HCT116 (cell line): ENCODE measurements at regions not wholly inside any gene's neighbourhood (a gene's known extent, or its start where the extent isn't known, plus 50 kb on each side); places are given as distances from the start of the nearest gene placed in this dataset.

Experiments
- ATAC-seq: fragments of 200-7000 bp; cut with Tn5 transposase; 2 replicates; pipeline ENCODE4 v1.9.1; 2020; ENCODE audit warnings: mild to moderate bottlenecking, moderate library complexity
- BruUV-seq: library from RNA; stranded (reverse); fragments of 400-500 nt; replicated peaks from 2 replicates; lab custom pipeline; 2021; lab: Mats Ljungman, UMichigan
- CTCF ChIA-PET: fragments of 300-600 bp; sonication (Branson Sonifier 250); formaldehyde crosslinking; loops from one replicate; lab custom pipeline; 2021; ENCODE audit warnings: antibody characterized with exemption; lab: Charles Lee
- POLR2A ChIA-PET: fragments of 300-600, 350-600 bp; sonication (Branson Sonifier 250); formaldehyde crosslinking; loops from one replicate; lab custom pipeline; 2021; ENCODE audit warnings: antibody characterized with exemption; lab: Charles Lee
- RAD21 ChIA-PET, 2 experiments: fragments of 300-600 bp; sonication (Branson Sonifier 250); formaldehyde crosslinking; loops; one replicate each; lab custom pipeline; 2023; ENCODE audit warnings: low total read pairs in 2 of 2; ENCODE audit not compliant: uncharacterized antibody in 2 of 2, unreplicated experiment in 2 of 2, low non-redundant PET in 1 of 2; lab: Charles Lee
- DNase-seq: peaks from one replicate; pipeline ENCODE4 v3.0.0-alpha.2; 2010; ENCODE audit warnings: low read depth, low spot score
- H2AFZ ChIP-seq: fragments of 200-600 bp; shearing (Covaris generic), sonication (generic); 2 replicates; pipeline ENCODE4 v1.6.1; 2017; ENCODE audit warnings: low read depth, mixed run types, mixed read lengths, antibody characterized with exemption, low read length; ENCODE audit not compliant: poor library complexity, severe bottlenecking
- H3K27ac ChIP-seq: 2 replicates; pipeline ENCODE4 v1.5.1; 2012; ENCODE audit warnings: low read depth, low read length
- H3K27me3 ChIP-seq: fragments of 200-600 bp; sonication (generic); 2 replicates; pipeline ENCODE4 v1.6.1; 2016; ENCODE audit warnings: mixed run types, low read length, mixed read lengths; ENCODE audit not compliant: insufficient read depth
- H3K36me3 ChIP-seq, 2 experiments: fragments of 200-500 bp in 1 of 2; fragments of 200-600 bp in 1 of 2; sonication (Bioruptor generic) in 1 of 2; sonication (generic) in 1 of 2; 2 replicates each; pipeline versions ENCODE4 v1.5.1 to v1.6.1; 2014 to 2016; ENCODE audit warnings: low read length in 2 of 2, inconsistent platforms in 1 of 2, mixed read lengths in 1 of 2, mixed run types in 1 of 2; ENCODE audit not compliant: insufficient read depth in 2 of 2, control insufficient read depth in 1 of 2
- H3K4me1 ChIP-seq, 2 experiments: fragments of 200-600 bp in 1 of 2; sonication (generic) in 1 of 2; 2 replicates each; pipeline versions ENCODE4 v1.5.1 to v1.6.1; 2012 to 2017; ENCODE audit warnings: low read length in 2 of 2, inconsistent platforms in 1 of 2, mild to moderate bottlenecking in 1 of 2, mixed read lengths in 1 of 2, mixed run types in 1 of 2, moderate library complexity in 1 of 2; ENCODE audit not compliant: insufficient read depth in 2 of 2, control insufficient read depth in 1 of 2
- H3K4me2 ChIP-seq: fragments of 200-600 bp; sonication (generic); 2 replicates; pipeline ENCODE4 v1.6.1; 2017; ENCODE audit warnings: mixed run types, low read length, mixed read lengths
- H3K4me3 ChIP-seq, 2 experiments: fragments of 200-600 bp in 1 of 2; sonication (generic) in 1 of 2; replicated peaks in 1 of 2; 2 replicates each; pipeline ENCODE4 v1.5.1; 2011 to 2016; ENCODE audit warnings: low read length in 2 of 2, control low read depth in 1 of 2, low read depth in 1 of 2, mild to moderate bottlenecking in 1 of 2, mixed read lengths in 1 of 2, mixed run types in 1 of 2
- H3K79me2 ChIP-seq: fragments of 200-600 bp; sonication (generic); 2 replicates; pipeline ENCODE4 v1.6.1; 2017; ENCODE audit warnings: mild to moderate bottlenecking, mixed run types, low read length, moderate library complexity, mixed read lengths; ENCODE audit not compliant: insufficient read depth
- H3K9ac ChIP-seq: fragments of 200-600 bp; sonication (generic); 2 replicates; pipeline ENCODE4 v1.6.1; 2016; ENCODE audit warnings: low read length, mixed read lengths
- H3K9me2 ChIP-seq: fragments of 200-600 bp; sonication (generic), shearing (Covaris generic); 2 replicates; pipeline ENCODE4 v1.6.1; 2017; ENCODE audit warnings: mixed run types, mild to moderate bottlenecking, moderate library complexity; ENCODE audit not compliant: insufficient read depth
- H3K9me3 ChIP-seq, 2 experiments: fragments of 200-500 bp in 1 of 2; fragments of 200-600 bp in 1 of 2; sonication (Bioruptor generic) in 1 of 2; sonication (generic) in 1 of 2; 2 replicates each; pipeline ENCODE4 v1.6.1; 2014 to 2017; ENCODE audit warnings: low read length in 2 of 2, mixed read lengths in 2 of 2, inconsistent platforms in 1 of 2, low read depth in 1 of 2, mild to moderate bottlenecking in 1 of 2, mixed run types in 1 of 2, moderate library complexity in 1 of 2; ENCODE audit not compliant: control insufficient read depth in 1 of 2, insufficient read depth in 1 of 2
- H4K20me1 ChIP-seq: fragments of 200-600 bp; sonication (generic), shearing (Covaris generic); 2 replicates; pipeline ENCODE4 v1.6.1; 2017; ENCODE audit warnings: mixed run types, mild to moderate bottlenecking, moderate library complexity; ENCODE audit not compliant: insufficient read depth
- RAD21 ChIP-seq: IDR thresholded peaks from 2 replicates; pipeline ENCODE4 v1.6.1; 2012; ENCODE audit warnings: low read depth, mild to moderate bottlenecking
- intact Hi-C: fragments of 100-400 bp; cut with micrococcal nuclease; formaldehyde crosslinking; loops from 2 replicates; pipeline ENCODE4 v1.10.0; 2022
- TF ChIP-seq, protein P1 (sequence below): IDR thresholded peaks from 2 replicates; pipeline ENCODE4 v1.6.1; 2012; ENCODE audit warnings: low read depth

DNA sequence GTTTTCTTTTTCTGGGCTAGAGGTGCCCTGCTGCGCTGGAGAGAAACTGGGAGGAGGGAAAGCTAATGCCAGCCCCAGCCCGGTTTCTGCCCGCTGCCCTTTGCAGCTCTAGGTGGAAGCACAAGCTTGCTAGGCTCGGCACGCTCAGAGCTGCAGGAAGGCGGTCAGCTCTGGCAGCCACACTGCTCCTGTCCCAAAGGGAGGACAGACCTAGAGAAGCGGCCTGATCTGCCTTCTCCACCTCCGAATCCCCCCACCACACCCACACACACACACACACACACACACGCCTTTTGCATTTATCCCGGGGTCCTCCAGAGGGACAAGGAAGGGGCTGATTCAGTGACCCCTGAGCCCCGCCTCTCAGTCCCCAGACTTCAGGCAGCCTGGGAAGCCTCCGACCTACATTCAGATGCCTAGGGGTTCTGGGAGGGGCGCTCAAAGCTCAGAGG lies 418.1 kb downstream of the SOX9 start:
- no peak overlapping the region for H3K27ac ChIP-seq
- peaks cover 74% of the 10 kb centered on the region for H3K79me2 ChIP-seq
- no peak overlapping the region for H3K9ac ChIP-seq
- no peak for DNase-seq
- peaks cover 7 to 18% of the 10 kb centered on the region in 2 experiments for H3K4me1 ChIP-seq
- ATAC-seq, result no peak
- no TSS peak for BruUV-seq
- no peaks in the 10 kb centered on the region for H4K20me1 ChIP-seq
- no peak for TF ChIP-seq RAD21
- TF ChIP-seq, protein P1, sequence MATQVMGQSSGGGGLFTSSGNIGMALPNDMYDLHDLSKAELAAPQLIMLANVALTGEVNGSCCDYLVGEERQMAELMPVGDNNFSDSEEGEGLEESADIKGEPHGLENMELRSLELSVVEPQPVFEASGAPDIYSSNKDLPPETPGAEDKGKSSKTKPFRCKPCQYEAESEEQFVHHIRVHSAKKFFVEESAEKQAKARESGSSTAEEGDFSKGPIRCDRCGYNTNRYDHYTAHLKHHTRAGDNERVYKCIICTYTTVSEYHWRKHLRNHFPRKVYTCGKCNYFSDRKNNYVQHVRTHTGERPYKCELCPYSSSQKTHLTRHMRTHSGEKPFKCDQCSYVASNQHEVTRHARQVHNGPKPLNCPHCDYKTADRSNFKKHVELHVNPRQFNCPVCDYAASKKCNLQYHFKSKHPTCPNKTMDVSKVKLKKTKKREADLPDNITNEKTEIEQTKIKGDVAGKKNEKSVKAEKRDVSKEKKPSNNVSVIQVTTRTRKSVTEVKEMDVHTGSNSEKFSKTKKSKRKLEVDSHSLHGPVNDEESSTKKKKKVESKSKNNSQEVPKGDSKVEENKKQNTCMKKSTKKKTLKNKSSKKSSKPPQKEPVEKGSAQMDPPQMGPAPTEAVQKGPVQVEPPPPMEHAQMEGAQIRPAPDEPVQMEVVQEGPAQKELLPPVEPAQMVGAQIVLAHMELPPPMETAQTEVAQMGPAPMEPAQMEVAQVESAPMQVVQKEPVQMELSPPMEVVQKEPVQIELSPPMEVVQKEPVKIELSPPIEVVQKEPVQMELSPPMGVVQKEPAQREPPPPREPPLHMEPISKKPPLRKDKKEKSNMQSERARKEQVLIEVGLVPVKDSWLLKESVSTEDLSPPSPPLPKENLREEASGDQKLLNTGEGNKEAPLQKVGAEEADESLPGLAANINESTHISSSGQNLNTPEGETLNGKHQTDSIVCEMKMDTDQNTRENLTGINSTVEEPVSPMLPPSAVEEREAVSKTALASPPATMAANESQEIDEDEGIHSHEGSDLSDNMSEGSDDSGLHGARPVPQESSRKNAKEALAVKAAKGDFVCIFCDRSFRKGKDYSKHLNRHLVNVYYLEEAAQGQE, result no peak
- H3K27me3 ChIP-seq, result no peaks in the 10 kb centered on the region
- H3K9me3 ChIP-seq, result peaks cover 0 to 11% of the 10 kb centered on the region in 2 experiments; a peak in 1 of 4 replicates
- no peak overlapping the region for H2AFZ ChIP-seq
- H3K36me3 ChIP-seq, result 0 out of 4 replicates have a peak, but pooled peaks cover 0 to 5% of the 10 kb centered on the region in 2 experiments
- H3K4me3 ChIP-seq, result no peak overlapping the region
- no peak overlapping the region for H3K4me2 ChIP-seq
- ChIA-PET CTCF (interaction anchor here (0.9 to 2.9 kb wide), 9 partner anchors 18 to 1772 kb away, joined by 3 to 21 read pairs (median 5); partner anchors contain the start of gene SOX9), RAD21 (interaction anchor here in 1 of 2 experiments (0.5 to 1.6 kb wide), 4 partner anchors 18 to 415 kb away, joined by 3 read pairs; no protein-coding TSS in a partner anchor), POLR2A (no interaction called here)
- intact Hi-C loops, result loop anchor here (5.0 kb wide), 1 partner anchor 777 kb away; no protein-coding TSS in a partner anchor
- no peaks in the 10 kb centered on the region for H3K9me2 ChIP-seq
